ENCODE measurements at regions not wholly inside any gene's neighbourhood (a gene's known extent, or its start where the extent isn't known, plus 50 kb on each side); places are given as distances from the start of the nearest gene placed in this dataset.

DNA sequence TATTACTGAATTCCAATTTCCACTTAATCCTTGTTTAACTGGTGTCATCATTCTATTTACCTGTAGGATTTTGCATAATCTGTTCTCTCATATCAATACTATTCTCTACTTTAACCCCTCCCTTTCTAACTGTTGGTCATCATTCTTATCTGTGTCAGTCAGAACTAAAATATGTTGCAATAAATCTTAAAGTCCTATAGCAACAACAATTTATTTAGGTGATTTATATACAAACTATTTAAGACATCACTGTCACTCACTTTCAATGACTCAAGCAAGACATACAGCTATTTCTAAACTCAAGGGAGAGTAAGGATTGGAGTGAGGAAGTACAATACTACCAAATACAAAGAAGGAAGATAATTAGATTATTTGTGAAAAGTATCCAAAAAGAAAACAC lies 740.4 kb downstream of the DSC3 start:
- Histone ChIP-seq H3K9me3 (ENCODE audit: low read depth) (no peaks in the 10 kb centered on the region), H3K79me2 (no peaks in the 10 kb centered on the region), H3K27me3 (no peaks in the 10 kb centered on the region), H3K4me2 (no peak overlapping the region), H3K9me2 (replicated peaks; ENCODE audit: insufficient read depth) (no peaks in the 10 kb centered on the region), H3K4me1 (ENCODE audit: insufficient read depth) (no peaks in the 10 kb centered on the region), H3K36me3 (replicated peaks; ENCODE audit: insufficient read depth, low read depth) (no peaks in the 10 kb centered on the region), H3K4me3 (no peak overlapping the region), H2AFZ (no peak overlapping the region), H4K20me1 (ENCODE audit: insufficient read depth, poor library complexity, severe bottlenecking) (no peaks in the 10 kb centered on the region), H3K27ac (no peak overlapping the region)
- TF ChIP-seq EZH2 (IDR thresholded peaks at IDR 0.05; ENCODE audit: borderline replicate concordance) = no peak
- TF ChIP-seq, protein P1, sequence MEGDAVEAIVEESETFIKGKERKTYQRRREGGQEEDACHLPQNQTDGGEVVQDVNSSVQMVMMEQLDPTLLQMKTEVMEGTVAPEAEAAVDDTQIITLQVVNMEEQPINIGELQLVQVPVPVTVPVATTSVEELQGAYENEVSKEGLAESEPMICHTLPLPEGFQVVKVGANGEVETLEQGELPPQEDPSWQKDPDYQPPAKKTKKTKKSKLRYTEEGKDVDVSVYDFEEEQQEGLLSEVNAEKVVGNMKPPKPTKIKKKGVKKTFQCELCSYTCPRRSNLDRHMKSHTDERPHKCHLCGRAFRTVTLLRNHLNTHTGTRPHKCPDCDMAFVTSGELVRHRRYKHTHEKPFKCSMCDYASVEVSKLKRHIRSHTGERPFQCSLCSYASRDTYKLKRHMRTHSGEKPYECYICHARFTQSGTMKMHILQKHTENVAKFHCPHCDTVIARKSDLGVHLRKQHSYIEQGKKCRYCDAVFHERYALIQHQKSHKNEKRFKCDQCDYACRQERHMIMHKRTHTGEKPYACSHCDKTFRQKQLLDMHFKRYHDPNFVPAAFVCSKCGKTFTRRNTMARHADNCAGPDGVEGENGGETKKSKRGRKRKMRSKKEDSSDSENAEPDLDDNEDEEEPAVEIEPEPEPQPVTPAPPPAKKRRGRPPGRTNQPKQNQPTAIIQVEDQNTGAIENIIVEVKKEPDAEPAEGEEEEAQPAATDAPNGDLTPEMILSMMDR (IDR thresholded peaks at IDR 0.05; ENCODE audit: poor library complexity) = no peak
- no peak for TF ChIP-seq EZH2phosphoT487 (IDR thresholded peaks at IDR 0.05; ENCODE audit: low read depth, severe bottlenecking, unreplicated experiment)
- DNase-seq (ENCODE audit: low spot score) = no peak

DNA sequence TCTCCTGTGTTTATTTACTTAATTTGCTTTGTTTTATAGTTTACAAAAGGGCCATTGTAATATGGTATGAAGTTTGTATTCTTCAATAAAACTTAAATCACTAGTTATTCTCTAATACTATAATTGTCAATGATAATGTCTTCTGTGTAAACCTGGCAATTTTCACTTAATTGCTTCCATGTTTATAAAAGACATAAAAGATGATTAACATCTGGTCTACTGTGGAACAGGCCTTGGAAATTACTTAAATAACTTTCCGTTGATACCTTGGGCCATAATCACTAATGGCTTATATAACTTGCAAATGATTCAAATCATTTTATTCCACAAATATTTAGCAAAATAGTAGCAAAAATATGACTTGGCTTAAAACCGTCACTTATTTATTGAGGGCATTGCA lies 743.8 kb downstream of the DSC3 start:
- no peak overlapping the region for H3K4me2 ChIP-seq
- no peaks in the 10 kb centered on the region for H3K9me2 ChIP-seq (replicated peaks; ENCODE audit: insufficient read depth)
- no peaks in the 10 kb centered on the region for H4K20me1 ChIP-seq (ENCODE audit: insufficient read depth, poor library complexity, severe bottlenecking)
- no peaks in the 10 kb centered on the region for H3K79me2 ChIP-seq
- H3K9me3 ChIP-seq (ENCODE audit: low read depth) = no peaks in the 10 kb centered on the region
- no peaks in the 10 kb centered on the region for H3K27me3 ChIP-seq
- TF ChIP-seq, protein P1 (IDR thresholded peaks at IDR 0.05; ENCODE audit: poor library complexity) = no peak
- TF ChIP-seq EZH2 (IDR thresholded peaks at IDR 0.05; ENCODE audit: borderline replicate concordance) (no peak), EZH2phosphoT487 (IDR thresholded peaks at IDR 0.05; ENCODE audit: low read depth, severe bottlenecking, unreplicated experiment) (no peak)
- no peak overlapping the region for H2AFZ ChIP-seq
- H3K4me1 ChIP-seq (ENCODE audit: insufficient read depth) = no peaks in the 10 kb centered on the region
- 51% methylated on average over 2 of the region's 2 CpGs for WGBS (ENCODE audit: low lambda C conversion rate, missing lambda C conversion rate)
- no peak for DNase-seq (ENCODE audit: low spot score)
- H3K4me3 ChIP-seq = no peak overlapping the region
- no peaks in the 10 kb centered on the region for H3K36me3 ChIP-seq (replicated peaks; ENCODE audit: insufficient read depth, low read depth)
- H3K27ac ChIP-seq = no peak overlapping the region

DNA sequence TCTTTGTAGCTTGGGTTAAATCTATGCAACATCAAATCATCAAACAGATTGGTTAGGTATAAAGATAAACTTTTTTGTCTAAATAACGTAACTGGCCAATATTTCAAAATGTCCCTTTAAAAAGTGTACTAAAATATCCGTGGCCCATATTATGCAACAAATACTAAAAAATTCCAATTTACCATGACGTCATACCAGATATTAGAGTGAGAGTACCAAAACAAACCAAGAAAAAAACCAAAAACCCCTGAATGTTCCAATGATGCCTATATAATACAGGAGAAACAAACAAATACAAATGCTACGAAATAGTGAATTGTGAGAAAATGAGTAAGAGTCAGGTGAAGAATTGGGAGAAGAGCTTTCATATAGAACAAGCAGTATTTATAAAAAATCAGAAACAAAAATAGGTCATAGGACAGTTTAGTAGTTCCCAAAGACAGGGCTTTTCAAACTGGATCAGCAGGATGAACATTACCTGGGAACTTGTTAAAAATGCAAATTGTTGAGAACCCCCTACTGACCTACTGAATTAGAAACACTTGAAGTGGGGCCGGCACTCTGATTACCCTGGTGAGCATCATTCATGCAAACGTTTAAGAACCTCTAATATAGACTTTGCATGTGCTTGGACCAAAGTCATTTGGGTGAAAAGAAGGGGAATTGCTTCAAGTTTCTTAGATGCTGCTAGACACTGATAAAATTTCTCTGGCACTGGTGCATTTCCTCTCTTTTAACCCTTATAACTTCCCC lies 753.7 kb downstream of the DSC3 start:
- no peaks in the 10 kb centered on the region for H3K9me2 ChIP-seq (replicated peaks; ENCODE audit: insufficient read depth)
- no peak overlapping the region for H2AFZ ChIP-seq
- DNase-seq (ENCODE audit: low spot score) = no peak

More for the DNA sequence above, 753.7 kb downstream of the DSC3 start:
- no peaks in the 10 kb centered on the region for H3K27me3 ChIP-seq
- no peaks in the 10 kb centered on the region for H3K79me2 ChIP-seq
- H3K4me2 ChIP-seq = no peak overlapping the region
- H3K9me3 ChIP-seq (ENCODE audit: low read depth) = no peaks in the 10 kb centered on the region
- no peaks in the 10 kb centered on the region for H3K4me1 ChIP-seq (ENCODE audit: insufficient read depth)
- no peak for TF ChIP-seq EZH2 (IDR thresholded peaks at IDR 0.05; ENCODE audit: borderline replicate concordance)
- TF ChIP-seq, protein P1 (IDR thresholded peaks at IDR 0.05; ENCODE audit: poor library complexity) = no peak
- TF ChIP-seq EZH2phosphoT487 (IDR thresholded peaks at IDR 0.05; ENCODE audit: low read depth, severe bottlenecking, unreplicated experiment) = no peak
- H4K20me1 ChIP-seq (ENCODE audit: insufficient read depth, poor library complexity, severe bottlenecking) = no peaks in the 10 kb centered on the region
- no peaks in the 10 kb centered on the region for H3K36me3 ChIP-seq (replicated peaks; ENCODE audit: insufficient read depth, low read depth)
- H3K27ac ChIP-seq = no peak overlapping the region
- no peak overlapping the region for H3K4me3 ChIP-seq
- 67% methylated on average over 6 of the region's 6 CpGs for WGBS (ENCODE audit: low lambda C conversion rate, missing lambda C conversion rate)

All from hepatocyte (in vitro differentiated cells).